GM13977 (cell line): ENCODE measurements at regions not wholly inside any gene's neighbourhood (a gene's known extent, or its start where the extent isn't known, plus 50 kb on each side); places are given as distances from the start of the nearest gene placed in this dataset.

Experiments
- DNase-seq: peaks from one replicate; pipeline ENCODE4 v3.0.0; 2012; ENCODE audit warnings: low spot score
- in situ Hi-C: fragments of 300-500 bp; cut with MboI; formaldehyde crosslinking; loops from one replicate; pipeline ENCODE4 v1.12.0; 2022; ENCODE audit warnings: low sequenced_read_pairs, low pct_unique_long_range_greater_than_20kb, mixed read lengths, inconsistent platforms; ENCODE audit not compliant: unreplicated experiment
- TF ChIP-seq, protein P1 (sequence below): IDR thresholded peaks from 2 replicates; pipeline ENCODE4 v1.5.1; 2012; ENCODE audit warnings: mild to moderate bottlenecking, control low read depth; ENCODE audit not compliant: insufficient read depth; ENCODE audit errors: extremely low read depth, missing control alignments

DNA sequence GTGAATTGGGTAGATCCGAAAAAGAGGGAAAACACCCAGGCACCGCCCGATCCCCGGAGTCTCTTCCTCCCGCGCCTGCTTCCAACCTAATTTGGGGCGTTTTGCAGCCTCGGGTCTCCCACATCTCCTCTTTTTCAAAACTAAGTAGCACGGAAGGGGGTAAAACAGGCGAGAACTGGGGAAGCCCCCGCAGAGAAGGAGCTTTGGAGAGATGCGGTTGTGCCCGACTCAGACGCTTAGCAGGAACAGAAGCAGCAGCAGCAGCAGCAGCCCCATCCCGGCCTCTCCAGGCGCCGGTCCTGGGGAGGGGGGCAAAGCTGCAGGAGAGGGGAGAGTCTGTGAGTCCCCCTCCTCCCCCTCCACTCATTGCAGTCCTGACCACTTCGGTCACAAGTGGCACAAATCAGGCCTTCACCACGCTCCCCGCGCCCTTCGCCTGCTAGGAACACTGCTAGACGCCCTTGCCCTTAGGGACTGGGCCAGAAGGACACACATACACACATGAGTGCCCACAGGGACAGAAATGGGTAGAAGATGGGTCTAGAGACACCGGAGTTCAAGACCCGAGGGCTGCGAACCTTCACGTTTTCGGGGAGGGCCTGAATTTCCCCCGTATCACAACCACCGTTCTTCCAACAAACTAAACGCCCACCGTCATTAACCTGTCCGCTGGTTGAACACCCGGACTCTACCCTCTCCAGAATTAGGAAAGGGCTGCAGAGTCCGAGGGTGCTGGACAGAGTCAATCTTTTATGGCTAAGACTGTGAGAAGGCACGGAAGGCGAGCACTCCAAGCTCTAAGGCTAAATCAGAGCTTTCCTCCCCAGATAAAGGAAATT is 98.3 kb upstream of the HSD17B12 start:
- in situ Hi-C loops, result no loop called here
- DNase-seq, result no peak

DNA sequence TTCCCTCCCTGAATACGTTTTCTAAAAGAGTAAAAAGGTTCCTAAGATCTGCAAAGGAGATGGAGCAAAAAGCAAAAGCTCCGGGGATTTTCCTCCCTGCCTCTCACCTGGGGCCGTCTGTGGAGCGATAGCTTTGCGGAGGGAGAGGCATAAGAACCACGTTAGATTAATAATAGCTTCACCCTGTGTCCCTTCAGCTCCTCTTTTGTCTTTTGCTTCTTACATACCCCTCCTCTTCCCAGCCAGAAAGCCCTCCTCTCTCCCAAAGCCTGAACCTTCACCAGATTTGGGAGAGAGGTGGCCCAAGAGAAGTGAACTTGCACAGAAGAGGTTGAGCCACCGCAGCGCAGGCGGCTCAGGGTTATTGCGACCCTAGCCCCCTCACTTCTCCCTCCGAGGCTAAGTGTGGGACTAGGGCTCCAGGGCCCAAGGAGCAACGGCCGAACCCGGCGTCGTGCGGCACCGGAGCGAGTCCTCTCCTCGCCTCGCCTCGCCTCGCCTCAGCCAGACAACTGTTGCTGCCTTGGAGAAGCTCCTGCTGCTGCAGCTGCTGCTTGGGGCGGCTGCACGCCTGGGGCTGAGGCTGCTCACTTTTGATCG is 97.6 kb upstream of the HSD17B12 start:
- TF ChIP-seq, protein P1, sequence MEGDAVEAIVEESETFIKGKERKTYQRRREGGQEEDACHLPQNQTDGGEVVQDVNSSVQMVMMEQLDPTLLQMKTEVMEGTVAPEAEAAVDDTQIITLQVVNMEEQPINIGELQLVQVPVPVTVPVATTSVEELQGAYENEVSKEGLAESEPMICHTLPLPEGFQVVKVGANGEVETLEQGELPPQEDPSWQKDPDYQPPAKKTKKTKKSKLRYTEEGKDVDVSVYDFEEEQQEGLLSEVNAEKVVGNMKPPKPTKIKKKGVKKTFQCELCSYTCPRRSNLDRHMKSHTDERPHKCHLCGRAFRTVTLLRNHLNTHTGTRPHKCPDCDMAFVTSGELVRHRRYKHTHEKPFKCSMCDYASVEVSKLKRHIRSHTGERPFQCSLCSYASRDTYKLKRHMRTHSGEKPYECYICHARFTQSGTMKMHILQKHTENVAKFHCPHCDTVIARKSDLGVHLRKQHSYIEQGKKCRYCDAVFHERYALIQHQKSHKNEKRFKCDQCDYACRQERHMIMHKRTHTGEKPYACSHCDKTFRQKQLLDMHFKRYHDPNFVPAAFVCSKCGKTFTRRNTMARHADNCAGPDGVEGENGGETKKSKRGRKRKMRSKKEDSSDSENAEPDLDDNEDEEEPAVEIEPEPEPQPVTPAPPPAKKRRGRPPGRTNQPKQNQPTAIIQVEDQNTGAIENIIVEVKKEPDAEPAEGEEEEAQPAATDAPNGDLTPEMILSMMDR, result no peak
- in situ Hi-C loops, result no loop called here
- DNase-seq, result no peak

More for the DNA sequence above, 98.3 kb upstream of the HSD17B12 start:
- TF ChIP-seq, protein P1, result no peak

DNA sequence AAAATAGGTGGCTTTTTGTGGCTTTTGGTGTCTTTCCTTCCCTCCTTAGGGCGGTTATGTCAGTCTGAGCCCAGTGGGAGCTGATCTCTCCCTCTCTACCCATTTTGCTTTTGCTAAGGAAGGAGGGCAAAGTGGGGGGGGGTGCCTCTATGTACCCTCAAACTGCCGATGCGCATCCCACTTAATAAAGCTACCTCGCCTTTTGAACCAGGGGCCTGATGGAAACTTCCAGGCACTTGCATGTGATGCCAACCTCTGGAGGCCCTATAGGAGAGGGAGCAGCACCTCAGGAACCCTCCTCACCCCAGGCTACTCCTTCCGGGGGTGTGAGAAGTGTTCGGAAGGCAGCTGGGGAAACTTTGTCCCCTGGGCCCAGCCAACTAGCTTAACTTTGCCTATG is 97.0 kb upstream of the HSD17B12 start:
- TF ChIP-seq, protein P1, result no peak
- in situ Hi-C loops, result no loop called here
- no peak for DNase-seq

DNA sequence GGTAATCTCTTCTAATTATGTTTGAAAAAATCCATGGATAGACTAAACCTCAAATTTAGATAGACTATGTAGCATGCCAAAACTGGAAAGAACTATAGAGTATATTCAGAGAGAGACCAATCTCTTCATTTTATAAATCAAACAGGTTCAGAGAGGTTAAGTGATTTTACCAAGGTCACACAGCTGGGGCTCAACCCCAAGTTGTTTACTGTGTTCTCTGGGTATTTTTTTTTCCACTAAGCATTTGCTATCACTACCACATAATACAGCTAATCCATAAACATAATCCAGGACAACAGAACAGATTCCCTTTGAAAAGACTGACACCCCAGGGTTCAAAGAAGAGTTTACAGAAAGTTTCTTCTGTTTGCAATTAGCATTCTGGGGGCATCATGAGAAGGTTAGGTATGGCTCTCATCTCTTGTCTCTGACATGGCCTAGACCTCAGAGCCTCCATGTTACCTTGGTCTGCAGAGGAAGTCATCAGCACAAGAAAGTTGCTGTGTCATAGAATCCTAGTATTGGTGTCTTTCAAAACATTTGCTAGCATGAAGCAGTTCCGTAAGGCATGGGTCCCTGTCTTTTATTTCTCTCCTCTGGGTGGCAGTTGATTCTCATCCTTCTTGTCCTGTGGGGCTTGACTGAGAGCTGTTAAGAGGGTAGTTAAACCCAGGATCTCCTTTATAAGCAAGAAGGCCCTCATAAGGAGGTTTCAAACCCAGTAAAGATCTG is 94.5 kb upstream of the HSD17B12 start:
- in situ Hi-C loops, result no loop called here
- TF ChIP-seq, protein P1, result no peak
- DNase-seq, result no peak

DNA sequence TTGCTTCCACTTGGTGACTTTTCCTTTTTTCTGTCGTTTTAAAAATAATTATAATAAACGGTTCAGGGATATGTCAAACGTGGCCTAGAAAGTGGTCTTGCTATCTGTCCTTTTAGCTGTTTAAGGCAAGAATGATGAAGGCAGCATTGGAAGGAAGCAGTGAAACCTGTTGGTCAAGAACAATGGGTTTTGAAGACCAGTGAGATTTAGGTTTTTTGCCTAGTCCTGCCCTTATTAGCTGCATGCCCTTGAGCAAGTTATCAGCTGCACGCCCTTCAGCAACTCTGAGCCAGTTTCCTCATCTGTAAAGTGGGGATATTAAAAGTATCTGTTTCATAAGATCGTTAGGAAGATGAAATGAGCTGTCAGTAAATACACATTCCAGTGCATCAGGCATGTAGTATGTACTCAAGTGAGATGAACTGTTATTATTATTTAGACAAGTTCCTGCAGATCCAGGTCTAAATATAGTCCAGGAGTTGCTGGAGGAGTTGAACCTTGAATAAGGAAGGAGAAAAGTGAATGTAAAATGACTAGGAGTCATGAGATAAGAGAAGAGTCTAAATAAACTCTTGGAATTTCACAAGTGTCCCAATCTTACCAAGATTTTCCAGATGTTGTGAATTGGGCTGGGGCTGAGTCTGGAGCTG is 90.8 kb upstream of the HSD17B12 start:
- TF ChIP-seq, protein P1, result no peak
- DNase-seq, result no peak
- in situ Hi-C loops, result no loop called here

DNA sequence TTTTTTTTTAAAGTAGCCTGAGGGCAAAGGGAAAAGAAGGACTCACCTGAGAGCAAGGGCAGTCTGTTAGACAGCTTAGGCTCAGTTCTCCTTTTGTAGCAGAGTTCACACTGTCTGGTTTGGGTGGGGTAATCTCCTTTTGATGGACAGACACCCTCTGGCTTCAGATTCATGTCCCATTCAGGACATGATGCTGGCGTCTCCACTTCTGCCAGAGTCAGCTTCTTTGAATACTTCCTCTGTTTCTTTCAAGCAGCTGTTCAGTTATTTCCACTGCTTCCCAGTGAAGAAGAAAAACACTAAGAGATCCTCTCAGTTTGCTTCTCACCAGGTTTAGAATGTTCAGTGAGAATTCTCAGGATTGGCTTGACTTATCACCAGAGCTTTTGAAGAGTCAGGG is 79.0 kb upstream of the HSD17B12 start:
- DNase-seq, result no peak
- TF ChIP-seq, protein P1, result no peak
- in situ Hi-C loops, result loop anchor here (25.0 kb wide), 1 partner anchor 261 kb away; no protein-coding TSS in a partner anchor
